ENCODE measurements at regions not wholly inside any gene's neighbourhood (a gene's known extent, or its start where the extent isn't known, plus 50 kb on each side); places are given as distances from the start of the nearest gene placed in this dataset.

DNA sequence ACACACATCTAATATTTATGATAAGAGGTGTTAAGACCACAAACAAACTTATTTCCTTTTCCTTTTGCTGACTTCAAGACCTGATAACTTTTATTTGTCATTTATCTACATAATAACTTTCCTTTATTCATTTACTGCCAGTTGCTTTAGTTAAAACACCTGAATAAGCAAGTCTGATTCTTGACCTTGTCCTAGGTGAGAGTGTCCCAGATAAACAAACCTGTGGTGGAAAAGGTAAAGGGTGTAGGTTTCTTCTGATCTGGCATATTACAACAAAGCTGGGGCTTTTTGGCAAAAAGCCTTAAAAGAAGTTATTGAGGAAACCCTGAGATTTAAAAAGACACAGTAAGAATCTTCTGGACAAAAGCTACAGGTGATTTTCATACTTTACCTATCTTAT, 191.5 kb downstream of the ZBBX start:
- no peak for DNase-seq

DNA sequence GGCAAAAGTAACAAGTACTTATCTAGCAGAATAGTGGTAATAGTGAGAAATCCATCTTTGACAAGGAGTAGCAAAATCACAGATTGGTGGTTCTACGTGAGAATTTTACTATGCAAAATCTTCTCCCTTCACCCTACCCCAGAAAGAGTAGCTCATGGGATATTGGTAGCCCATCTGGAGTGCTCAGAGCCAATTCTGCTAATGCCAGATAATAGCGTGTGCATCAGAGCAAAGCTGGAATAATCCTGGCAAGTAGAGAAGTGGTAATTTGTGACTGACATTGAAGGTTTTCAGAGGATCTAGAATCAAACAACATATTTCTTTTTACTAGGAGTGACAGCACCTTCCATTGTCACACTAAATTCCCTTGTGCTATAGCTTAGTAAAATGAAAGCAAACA, 192.9 kb downstream of the ZBBX start:
- DNase-seq = no peak

DNA sequence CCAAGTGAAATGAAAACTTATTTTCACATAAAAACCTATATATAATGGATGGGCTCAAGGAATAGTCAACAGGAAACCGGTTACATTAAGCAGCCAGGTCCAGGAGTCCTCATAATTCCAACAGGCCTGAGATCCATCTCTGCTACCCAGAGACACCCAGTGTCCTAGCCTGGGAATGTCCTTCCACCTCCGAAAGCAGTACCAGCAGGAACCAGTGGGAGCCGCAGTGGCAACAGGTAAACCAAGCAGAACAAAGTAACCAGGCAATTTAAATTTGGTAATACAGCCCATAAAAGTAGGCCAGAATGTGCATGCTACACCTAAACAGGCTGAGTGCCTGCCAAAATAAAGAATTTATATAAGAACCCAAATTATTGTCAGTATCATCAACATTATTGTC, 195.6 kb downstream of the ZBBX start:
- no peak for DNase-seq

DNA sequence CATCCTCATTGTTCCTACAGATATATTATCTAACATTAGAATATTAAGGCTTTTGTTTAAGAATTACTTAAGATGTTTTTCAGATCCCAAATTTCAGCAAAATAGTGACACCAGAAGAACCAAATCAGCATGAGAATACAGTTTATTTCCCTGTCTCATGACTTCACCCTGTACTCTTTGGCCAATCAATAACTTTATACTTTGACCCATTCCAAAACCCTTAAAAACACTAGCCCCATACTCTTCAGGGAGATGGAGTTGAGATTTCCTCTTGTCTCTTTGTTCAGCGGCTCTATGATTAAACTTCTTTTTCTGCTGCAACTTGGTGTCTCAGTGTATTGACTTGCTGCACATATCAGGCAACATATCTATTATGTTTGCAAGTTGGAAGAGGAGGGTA, 207.7 kb downstream of the ZBBX start:
- DNase-seq = no peak

DNA sequence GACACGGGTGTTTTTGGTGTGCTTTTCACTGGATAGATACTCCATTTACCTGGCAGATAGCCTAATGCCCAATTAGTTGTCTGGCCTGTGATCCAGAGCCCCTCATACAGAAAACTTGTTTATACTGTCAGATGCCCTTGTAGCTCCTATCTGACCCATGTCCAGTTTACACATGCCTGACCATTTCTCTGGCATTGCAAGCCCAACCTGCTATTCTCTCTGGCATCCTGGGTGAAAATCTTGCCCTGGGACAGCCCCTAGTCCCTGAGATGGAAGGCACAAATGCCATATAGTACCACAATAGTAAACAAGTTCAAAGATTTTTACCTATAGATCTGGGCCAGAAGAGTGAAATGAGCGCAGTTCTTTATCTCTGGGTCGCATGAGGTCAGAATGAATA, 212.6 kb downstream of the ZBBX start:
- no peak for DNase-seq

DNA sequence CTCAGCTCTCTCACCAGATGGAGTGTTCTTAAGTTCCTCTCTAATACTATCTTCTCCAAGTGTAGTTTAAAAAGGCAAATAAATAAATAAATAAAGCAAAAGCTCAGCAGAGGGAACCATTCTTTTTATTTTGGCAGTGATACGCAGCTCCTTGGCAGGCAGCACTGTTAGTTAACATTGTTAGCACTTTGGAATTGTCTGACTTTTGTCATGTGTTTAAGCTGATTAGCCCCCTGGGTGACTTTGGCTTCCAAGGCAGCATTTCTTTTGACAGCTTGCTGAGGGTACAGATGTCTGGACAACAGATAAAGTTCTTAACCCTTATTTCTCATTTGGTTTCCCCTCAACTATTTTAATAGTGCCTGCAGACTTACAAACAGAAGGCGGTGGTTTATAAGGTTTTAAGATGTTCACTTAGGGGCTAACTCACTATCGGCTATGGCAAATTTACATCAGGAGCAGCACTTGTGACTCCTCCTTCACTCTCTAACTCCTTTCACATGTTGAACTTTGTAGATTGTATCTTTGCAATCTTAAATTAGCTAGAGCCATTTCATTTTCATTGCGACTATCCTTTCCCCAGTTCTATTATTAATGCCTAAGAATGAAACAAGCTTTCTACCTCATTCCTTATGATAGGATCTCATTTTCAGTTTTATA, 213.4 kb downstream of the ZBBX start:
- DNase-seq = peak; percentile 82

DNA sequence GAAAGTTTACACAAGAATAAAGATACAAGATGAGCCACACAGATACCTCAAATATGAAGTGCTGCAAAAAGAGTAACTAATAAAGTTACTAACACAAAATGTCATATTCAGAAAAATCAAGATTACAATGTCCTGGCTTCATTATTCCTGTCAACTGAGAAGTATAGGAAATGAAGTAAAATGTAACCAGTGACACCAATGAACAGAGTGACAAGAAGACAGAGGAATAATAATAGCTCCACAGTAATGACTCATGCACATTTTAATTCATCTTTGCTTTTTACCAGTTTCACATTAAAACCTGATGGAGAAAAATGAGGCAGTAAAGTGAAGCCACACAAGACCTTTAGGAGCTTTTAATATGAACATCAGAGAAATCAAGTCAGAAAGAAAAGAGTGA, 214.1 kb downstream of the ZBBX start:
- no peak for DNase-seq

DNA sequence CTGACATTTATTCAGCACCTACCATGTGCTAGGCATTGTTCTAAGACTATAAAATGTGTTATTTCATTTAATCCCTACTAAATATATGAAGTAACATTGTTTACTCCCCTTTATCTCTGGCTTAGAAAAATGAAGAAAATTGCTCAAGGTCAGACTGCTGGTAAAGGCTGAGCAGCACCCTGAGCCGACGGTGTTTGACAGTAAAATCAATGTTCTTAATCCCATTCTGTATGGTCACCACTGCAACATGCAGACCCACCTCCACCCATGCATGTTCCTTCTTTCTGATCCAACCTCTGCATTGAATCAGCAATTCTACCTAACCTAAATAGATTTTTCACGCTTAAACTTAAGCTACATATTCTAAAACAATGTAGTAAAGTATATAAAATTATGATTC, 216.5 kb downstream of the ZBBX start:
- no peak for DNase-seq

DNA sequence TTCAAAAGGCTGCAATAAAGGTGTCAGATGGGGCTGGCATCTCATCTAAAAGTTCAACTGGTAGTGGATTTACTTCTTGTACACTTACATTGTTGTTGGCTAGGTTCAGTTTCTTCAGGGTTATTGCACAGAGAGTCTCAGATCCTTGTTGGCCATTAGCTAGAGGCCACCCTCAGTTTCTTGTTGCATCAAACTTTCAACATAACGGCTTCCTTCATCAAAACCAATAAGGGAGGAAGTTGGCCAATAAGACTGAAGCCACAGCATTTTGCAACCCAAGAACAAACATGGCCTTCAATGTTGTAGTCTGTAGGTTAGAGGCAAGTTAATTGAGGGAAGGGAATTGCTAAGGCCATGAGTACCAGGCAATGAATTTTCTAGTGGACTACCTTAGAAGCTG, 218.0 kb downstream of the ZBBX start:
- no peak for DNase-seq

DNA sequence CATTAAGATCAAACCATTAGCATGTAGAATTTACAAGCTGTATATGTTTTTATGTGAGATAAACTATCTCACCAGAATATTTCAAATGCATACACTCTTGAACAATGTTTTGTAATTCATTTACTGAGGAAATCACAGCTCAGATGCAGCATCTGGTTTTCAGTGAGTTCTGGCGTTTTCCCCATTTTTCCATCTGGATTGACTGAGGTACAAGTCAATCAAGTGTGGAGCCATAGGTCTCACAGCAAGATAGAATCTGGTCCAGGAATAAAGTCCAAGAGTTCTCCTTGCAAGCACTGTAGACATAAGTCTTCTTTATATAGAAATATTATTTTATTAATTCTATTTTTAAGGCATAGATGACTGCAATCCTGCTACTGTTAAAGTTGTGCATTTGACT, 219.3 kb downstream of the ZBBX start:
- peak; percentile 77 for DNase-seq

DNA sequence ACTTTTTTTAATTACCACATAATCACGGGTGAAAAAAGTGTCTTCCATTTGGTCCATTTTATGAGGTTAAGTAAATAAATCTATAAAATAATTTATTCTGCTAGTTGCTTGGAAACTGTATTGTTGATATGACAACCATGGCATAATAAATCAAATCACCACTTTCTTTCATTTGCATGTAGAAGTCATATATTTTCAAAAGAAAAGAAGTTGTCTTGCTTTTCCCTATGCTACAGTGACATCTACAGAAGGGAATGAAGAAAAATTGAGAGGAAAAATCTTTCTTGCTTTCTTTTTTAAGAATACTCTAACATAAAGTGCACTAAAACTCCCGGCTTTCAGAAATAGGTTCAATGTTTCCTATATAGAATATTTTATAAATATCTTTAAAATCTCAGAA, 228.5 kb downstream of the ZBBX start:
- DNase-seq = no peak

DNA sequence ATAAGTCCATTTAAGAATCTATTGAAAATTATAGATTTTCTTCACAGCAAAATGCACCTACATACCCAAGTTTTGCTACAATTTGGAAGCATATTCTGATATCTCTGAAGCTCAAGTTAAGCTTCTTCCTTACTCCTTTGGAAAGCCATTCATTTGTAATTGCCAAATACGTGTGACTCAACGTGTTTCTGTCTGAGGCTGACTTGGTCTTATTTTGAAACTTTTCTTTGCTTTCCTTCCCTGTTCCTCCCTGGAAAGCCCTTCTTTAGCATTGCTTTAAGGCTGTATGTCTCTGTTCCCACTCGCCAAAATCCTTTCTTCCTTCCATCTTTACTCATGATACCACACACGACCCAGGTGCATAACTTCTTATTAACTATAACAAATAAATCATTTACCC, 232.0 kb downstream of the ZBBX start:
- no peak for DNase-seq

DNA sequence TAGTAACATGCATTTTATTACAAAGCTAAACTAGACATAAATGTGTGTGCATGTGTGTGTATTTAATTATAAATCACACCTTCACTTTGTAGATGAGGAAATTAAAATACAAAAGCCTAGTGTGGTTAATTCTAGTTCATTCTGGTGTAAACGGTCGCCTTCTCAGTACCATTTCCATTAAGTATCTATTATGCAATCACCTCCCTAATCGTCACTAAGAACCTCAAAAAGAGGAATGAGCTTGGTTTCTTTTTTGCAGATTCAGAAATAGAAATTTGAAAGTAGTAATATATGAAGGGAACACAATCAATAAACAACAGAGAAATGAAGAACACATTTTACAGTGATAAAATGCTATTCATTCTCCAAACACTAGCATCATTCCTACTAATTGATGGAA, 233.2 kb downstream of the ZBBX start:
- DNase-seq = no peak

DNA sequence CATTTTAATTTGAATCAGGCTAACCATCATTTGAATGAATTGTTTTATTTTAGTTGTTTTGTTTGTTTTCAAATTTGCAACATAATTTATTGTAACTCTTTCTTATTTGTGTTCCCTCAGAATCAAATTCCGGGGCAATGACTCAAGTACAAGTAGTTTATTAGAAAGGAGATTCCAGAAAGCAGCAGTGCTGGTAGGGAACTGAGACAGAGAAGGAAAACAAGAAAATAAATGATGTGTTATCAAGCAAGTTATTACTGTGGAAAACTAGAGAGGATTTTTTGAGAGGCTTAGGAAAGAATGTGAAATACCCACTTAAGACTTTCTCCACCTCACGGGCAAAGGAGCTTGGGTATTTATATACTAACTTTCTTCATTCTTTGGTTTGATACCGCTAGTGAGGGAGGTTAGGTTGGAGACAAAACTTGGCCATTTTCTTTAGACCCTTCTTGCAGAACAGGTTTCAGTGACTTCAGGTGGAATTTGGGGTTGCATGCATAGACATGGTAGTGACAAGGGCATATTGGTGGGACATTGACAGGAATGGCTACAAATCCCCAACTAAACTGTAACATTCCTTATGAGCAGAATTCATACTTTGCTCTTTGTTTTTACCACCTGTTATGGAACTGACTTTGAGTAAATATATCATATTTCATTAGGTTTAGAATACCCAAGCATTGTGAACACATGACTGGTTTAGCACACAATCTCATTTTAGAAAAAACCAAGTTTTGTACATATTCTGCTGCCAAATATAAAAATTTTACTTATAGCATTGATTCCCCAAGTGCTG, 254.3 kb downstream of the ZBBX start:
- DNase-seq = no peak

DNA sequence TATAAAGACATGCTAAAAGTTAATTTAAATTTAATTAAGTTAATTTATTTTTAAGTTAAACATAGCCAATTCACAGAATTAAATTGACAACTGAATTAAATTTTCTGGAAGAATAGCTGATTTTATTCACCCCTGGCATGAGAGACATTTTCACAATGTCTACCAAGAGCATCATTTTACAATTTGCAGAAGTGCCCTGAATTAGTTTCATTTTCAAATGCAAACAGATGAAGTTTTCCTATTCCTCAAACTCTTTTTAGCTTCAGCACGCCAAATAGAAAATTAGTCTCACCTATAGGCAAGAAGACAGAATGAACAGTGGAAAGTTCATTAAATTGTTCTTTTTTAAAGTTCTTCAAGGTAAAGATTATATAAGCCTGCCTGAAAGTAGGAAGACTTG, 259.3 kb downstream of the ZBBX start:
- no peak for DNase-seq

DNA sequence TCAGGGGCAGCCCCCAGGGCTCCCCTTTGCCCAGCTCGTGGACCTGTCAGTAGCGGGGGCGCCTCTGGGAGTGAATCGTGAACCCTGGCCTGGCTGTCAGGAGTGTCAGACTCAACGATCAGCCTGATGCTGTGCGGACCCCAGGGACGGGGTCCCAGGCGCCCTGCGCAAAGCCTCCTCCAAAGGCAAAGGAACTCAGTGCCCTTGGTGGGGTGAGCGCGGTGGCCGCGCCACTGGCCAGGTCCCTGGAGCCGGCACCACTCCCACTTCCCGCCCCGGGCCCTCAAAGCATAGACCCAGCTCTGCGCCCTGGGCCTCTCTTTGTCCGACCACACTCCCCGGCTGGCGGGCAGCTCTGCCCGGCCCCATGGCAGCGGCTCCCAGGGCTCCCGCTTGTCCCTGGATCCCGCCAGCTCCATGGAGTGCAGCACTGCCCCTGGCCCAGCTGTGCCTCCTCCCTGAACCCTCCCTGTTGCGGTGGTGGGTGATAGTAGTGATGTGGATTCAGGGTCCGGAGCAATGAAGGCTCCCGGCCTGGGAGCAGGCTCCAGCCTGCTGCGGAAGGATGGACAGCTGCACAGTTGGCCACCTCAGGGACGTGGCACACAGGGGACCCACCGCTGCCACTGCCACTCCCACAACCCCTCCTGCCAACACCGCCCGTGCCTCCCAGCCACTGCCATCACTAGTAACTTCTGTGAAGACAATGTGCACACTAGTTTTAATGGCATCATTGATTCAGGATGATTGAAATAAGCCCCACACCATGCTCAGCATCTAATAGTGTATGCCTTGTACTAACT, 263.8 kb downstream of the ZBBX start:
- no peak for DNase-seq

DNA sequence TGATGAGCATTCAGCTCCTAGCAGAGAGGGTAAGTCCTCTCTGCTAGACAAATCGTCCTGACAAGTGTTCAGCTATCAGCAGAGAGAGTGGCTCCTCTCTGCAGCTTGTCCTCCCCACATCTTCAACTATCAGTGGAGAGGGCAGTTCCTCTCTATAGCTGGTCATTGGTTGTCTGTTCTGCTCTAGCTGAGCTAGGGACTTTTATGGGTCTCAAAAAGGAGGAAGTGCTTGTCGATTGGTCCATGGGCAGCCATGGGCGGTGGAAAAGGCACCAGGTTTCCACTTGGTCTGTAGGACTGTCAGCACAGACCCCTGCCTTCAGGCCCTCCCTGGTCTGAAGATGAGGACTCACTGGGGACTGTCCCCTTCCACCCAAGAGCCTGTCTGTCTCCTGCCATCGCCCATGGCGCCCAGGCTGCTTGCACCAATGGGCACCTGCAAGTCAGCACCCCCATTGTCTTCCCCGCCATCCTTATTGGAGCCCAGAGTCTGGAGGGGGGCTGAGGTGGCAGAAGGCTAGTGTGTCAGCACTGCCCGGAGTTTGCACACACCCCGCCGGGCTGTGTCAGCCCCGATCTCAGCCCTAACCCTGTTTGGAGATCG, 264.7 kb downstream of the ZBBX start:
- no peak for DNase-seq

DNA sequence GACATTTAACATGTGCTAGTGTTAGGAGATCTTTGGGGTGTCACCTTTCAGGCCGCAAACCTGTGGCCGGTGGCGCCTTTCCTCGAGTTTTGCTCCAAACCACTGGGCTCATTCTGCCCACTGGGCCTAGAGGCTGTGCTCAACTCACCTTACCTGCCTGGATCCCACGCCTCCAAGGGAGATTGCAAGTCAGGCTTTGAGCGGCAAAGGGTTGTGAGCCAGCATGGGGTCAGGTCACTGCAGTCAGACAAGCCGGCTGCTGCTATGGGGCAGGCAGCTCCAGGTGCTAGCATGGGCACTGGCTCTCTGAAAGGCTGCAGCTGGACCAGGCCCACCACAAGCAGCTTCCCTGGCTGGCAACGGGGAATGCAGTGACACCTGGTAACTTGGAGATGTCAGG, 265.5 kb downstream of the ZBBX start:
- no peak for DNase-seq

DNA sequence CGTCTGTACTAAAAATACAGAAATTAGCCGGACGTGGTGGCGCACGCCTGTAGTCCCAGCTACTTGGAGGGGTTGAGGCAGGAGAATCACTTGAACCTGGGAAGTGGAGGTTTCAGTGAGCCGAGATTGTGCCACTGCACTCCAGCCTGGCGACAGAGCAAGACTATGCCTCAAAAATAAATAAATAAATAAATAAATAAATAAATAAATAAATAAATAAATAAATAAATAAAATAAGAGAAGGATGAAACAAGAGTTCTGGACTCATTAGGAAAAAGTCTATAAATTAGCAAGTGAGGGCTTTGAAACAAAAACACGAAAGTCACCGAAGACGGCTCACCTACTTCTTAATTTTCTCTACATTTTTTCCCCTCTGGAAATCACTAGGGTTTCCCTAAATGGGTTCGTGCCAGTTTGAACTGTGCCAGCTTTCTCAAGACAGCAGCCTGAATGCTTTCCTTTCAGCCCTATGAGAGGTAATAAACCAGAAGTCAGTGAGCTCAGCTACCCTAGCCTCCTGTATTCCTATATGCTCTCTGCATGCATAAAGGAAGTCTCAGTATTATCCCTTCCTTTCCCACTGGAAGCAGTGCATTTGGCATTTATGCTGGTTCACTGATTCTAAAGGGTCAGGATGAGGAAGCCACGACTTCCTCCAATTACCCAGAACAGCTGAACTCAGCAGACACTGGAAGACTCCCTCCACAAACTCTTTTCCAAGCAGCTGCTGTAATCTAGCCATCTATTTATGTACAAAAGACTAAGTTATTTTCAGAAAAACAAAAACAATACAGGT, 266.9 kb downstream of the ZBBX start:
- peak; percentile 19 for DNase-seq

DNA sequence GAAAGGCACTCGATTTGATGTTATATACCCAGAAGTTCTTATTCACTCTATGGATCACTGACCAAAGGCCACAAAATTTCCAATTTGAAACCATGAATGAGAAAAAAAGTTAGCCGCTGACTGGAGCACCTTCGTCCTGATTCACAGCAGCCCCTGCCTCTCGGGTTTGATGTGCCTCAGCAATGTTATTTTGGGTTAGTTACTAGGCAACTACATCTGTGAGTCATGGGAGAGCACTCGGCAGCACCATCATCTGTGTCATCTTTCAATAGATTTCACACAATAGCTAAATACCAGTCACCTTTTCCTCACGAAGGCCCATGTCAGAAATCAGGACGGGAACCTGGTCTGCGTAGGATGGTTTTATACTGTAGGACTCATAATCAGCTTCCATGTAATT, 269.2 kb downstream of the ZBBX start:
- no peak for DNase-seq

DNA sequence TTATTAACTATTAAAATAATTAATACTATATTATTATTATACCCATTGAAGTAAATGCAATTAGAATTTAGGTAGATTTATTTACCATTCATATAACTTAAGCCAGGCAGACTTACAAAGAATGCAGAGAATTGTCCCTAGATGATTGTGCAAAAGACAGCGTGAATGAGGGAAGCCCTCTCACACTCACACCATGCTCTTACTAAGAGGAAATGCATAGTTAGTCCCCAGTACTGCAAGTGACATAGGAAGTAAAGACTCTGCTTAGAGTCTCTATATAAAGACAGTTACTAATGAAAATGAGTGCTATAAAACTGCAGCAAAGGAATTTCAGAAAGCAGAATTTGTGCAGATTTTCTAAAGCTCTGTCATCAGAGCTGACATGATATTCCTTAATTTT, 270.4 kb downstream of the ZBBX start:
- no peak for DNase-seq

DNA sequence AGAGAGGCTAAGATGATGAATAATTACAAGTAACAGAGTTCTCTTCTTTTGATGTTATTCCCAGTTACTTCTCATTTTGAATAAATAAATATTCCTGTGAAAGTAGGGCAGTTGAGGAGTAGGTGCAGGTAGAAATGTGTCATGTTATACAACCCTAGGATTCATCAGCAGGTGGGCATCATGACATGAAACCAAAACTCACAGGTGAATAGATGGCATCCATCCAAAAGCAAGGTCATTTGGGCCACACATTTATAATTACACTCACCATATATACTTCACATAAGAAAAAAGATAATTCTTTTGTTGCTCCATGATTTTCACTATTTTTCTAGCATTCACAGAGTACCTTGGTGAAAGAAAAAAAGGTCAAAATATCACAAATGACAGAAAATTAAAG, 273.6 kb downstream of the ZBBX start:
- no peak for DNase-seq

DNA sequence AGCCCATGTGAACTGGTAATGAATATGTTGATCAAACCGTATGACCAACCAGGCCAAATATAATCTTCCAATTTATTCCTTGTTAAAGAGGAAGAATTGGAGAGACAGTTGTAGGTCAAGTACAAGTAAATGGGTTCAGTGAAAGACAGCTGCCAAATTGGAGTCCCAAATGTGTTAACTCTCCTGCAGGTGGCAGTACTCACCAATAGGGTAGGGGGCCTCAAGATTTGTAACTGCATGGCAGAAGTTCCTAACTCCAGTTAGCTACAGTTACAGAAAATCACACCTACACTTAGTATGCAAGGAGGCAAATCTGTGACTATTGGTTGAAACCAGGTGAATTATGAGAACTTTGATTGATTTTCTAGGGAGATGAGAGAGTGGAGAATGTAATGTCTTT, 278.0 kb downstream of the ZBBX start:
- no peak for DNase-seq

All from hindlimb muscle (tissue), 1 donor.